GM12878 (cell line): ENCODE measurements at regions not wholly inside any gene's neighbourhood (a gene's known extent, or its start where the extent isn't known, plus 50 kb on each side); places are given as distances from the start of the nearest gene placed in this dataset.

Experiments
- ATAC-seq: fragments of 200-7000 bp; cut with Tn5 transposase; 3 replicates; pipeline ENCODE4 v1.9.1; 2020; ENCODE audit warnings: mild to moderate bottlenecking, moderate library complexity
- BruUV-seq: library from RNA; stranded (reverse); fragments of 400-500 nt; replicated peaks from 2 replicates; lab custom pipeline; 2021; lab: Mats Ljungman, UMichigan
- CTCF ChIA-PET: fragments of 300-600 bp; sonication (Branson Sonifier 250); formaldehyde crosslinking; extraction: SDS; loops from one replicate; lab custom pipeline; 2021; ENCODE audit warnings: inconsistent platforms; lab: Yijun Ruan, JAX
- POLR2A ChIA-PET: fragments of 350-600 bp; formaldehyde crosslinking; extraction: SDS; loops from one replicate; lab custom pipeline; 2021; ENCODE audit warnings: inconsistent platforms; lab: Charles Lee
- RAD21 ChIA-PET: fragments of 300-600 bp; sonication (Branson Sonifier 250); formaldehyde crosslinking; loops from one replicate; lab custom pipeline; 2023; ENCODE audit warnings: antibody characterized with exemption; ENCODE audit not compliant: unreplicated experiment; lab: Charles Lee
- SMC1A ChIA-PET: fragments of 300-600 bp; sonication (Branson Sonifier 250); formaldehyde crosslinking; loops from one replicate; lab custom pipeline; 2023; ENCODE audit not compliant: unreplicated experiment, uncharacterized antibody; lab: Charles Lee
- DNase-seq: peaks from one replicate; pipeline ENCODE4 v3.0.0-alpha.2; 2011; ENCODE audit warnings: low read depth, low spot score
- FAIRE-seq: peaks from 3 replicates; lab custom pipeline; 2011; peaks lifted over from hg19 to GRCh38; lab: Jason Lieb, UNC
- H2AFZ ChIP-seq: 2 replicates; pipeline ENCODE4 v1.6.0; 2011; ENCODE audit warnings: low read depth, low read length, control low read depth; ENCODE audit not compliant: control insufficient read depth
- H3K27ac ChIP-seq: 2 replicates; pipeline ENCODE4 v1.5.1; 2011; ENCODE audit warnings: control low read depth; ENCODE audit not compliant: control insufficient read depth, insufficient read depth
- H3K27me3 ChIP-seq, 2 experiments: replicated peaks in 1 of 2; 2 replicates each; pipeline versions ENCODE4 v1.6.0 to v1.6.1; 2011; ENCODE audit warnings: low read length in 1 of 2; ENCODE audit not compliant: control insufficient read depth in 2 of 2, insufficient read depth in 2 of 2
- H3K36me3 ChIP-seq, 2 experiments: 2 replicates each; pipeline ENCODE4 v1.5.1; 2011; ENCODE audit warnings: low read length in 1 of 2; ENCODE audit not compliant: control insufficient read depth in 2 of 2, insufficient read depth in 2 of 2
- H3K4me1 ChIP-seq: 2 replicates; pipeline ENCODE4 v1.6.1; 2011; ENCODE audit warnings: mild to moderate bottlenecking, low read length, moderate library complexity, mixed read lengths; ENCODE audit not compliant: control insufficient read depth, insufficient read depth
- H3K4me2 ChIP-seq: 2 replicates; pipeline ENCODE4 v1.6.0; 2011; ENCODE audit warnings: control low read depth; ENCODE audit not compliant: control insufficient read depth, insufficient read depth
- H3K4me3 ChIP-seq: fragments of 200-600 bp; sonication (generic); 2 replicates; pipeline ENCODE4 v1.5.1; 2016
- H3K79me2 ChIP-seq: 2 replicates; pipeline ENCODE4 v1.6.0; 2011; ENCODE audit warnings: low read length; ENCODE audit not compliant: control insufficient read depth, insufficient read depth
- H3K9ac ChIP-seq: 2 replicates; pipeline ENCODE4 v1.8.0; 2011; ENCODE audit warnings: low read length, control low read depth, mixed read lengths; ENCODE audit not compliant: control insufficient read depth, insufficient read depth
- H3K9me3 ChIP-seq: replicated peaks from 3 replicates; pipeline ENCODE4 v1.5.1; 2011; ENCODE audit warnings: mild to moderate bottlenecking, low read length; ENCODE audit not compliant: control insufficient read depth, insufficient read depth
- H4K20me1 ChIP-seq: 2 replicates; pipeline ENCODE4 v1.6.0; 2011; ENCODE audit not compliant: control insufficient read depth, insufficient read depth
- BHLHE40 ChIP-seq, 2 experiments: fragments of 450-650 bp in 1 of 2; IDR thresholded peaks; 2 replicates each; pipeline ENCODE4 v1.6.1; 2011 to 2017; ENCODE audit warnings: low read depth in 2 of 2, borderline replicate concordance in 1 of 2, improper control_type of control experiment in 1 of 2, low read length in 1 of 2, mild to moderate bottlenecking in 1 of 2
- CBX3 ChIP-seq: fragments of 200-600 bp; sonication (generic); IDR thresholded peaks from 2 replicates; pipeline ENCODE4 v1.6.1; 2016; ENCODE audit warnings: low read depth, borderline replicate concordance
- CBX5 ChIP-seq: sonication (generic); IDR thresholded peaks from 2 replicates; pipeline ENCODE4 v1.6.1; 2016; ENCODE audit warnings: low read depth, moderate library complexity, mild to moderate bottlenecking, inconsistent platforms
- EGR1 ChIP-seq, 2 experiments: IDR thresholded peaks; 1 replicate in 1 of 2; 2 replicates in 1 of 2; pipeline ENCODE4 v1.6.1; 2011 to 2012; ENCODE audit warnings: low read depth in 2 of 2, low read length in 2 of 2, borderline replicate concordance in 1 of 2, mild to moderate bottlenecking in 1 of 2, moderate library complexity in 1 of 2
- GATAD2B ChIP-seq: fragments of 450-650 bp; conservative IDR thresholded peaks from 2 replicates; pipeline ENCODE4 v1.6.1; 2017; ENCODE audit warnings: low read depth, mild to moderate bottlenecking, moderate library complexity
- IKZF2 ChIP-seq, 2 experiments: fragments of 450-650 bp; IDR thresholded peaks; 2 replicates each; pipeline ENCODE4 v1.6.1; 2017; ENCODE audit warnings: mild to moderate bottlenecking in 2 of 2, moderate library complexity in 2 of 2
- JUNB ChIP-seq: IDR thresholded peaks from 2 replicates; pipeline ENCODE4 v1.6.1; 2016; ENCODE audit warnings: antibody characterized with exemption, mild to moderate bottlenecking
- KAT2A ChIP-seq: conservative IDR thresholded peaks from 2 replicates; pipeline ENCODE4 v1.6.1; 2011; ENCODE audit warnings: low read depth, low read length; ENCODE audit not compliant: control insufficient read depth
- MEF2A ChIP-seq: IDR thresholded peaks from 2 replicates; pipeline ENCODE4 v1.6.1; 2011; ENCODE audit warnings: low read depth, mild to moderate bottlenecking, low read length, moderate library complexity; ENCODE audit not compliant: insufficient read depth
- MLLT1 ChIP-seq: fragments of 450-650 bp; IDR thresholded peaks from 2 replicates; pipeline ENCODE4 v1.6.1; 2016; ENCODE audit warnings: mild to moderate bottlenecking
- NFYA ChIP-seq: IDR thresholded peaks from 2 replicates; pipeline ENCODE4 v1.6.1; 2011; ENCODE audit warnings: low read depth, mild to moderate bottlenecking, low read length, improper control_type of control experiment, borderline replicate concordance
- RAD51 ChIP-seq: fragments of 450-650 bp; IDR thresholded peaks from 2 replicates; pipeline ENCODE4 v1.6.1; 2016; ENCODE audit warnings: moderate library complexity, mild to moderate bottlenecking, inconsistent platforms
- RCOR1 ChIP-seq: conservative IDR thresholded peaks from 2 replicates; pipeline ENCODE4 v1.6.1; 2012; ENCODE audit warnings: low read depth, low read length, improper control_type of control experiment
- SRF ChIP-seq, 2 experiments: IDR thresholded peaks; 2 replicates each; pipeline ENCODE4 v1.6.1; 2011; ENCODE audit warnings: low read depth in 2 of 2, low read length in 2 of 2, mild to moderate bottlenecking in 1 of 2, moderate library complexity in 1 of 2
- STAT1 ChIP-seq: fragments of 450-650 bp; conservative IDR thresholded peaks from 2 replicates; pipeline ENCODE4 v1.6.1; 2014; ENCODE audit warnings: antibody characterized with exemption, mild to moderate bottlenecking
- TAF1 ChIP-seq: IDR thresholded peaks from 2 replicates; pipeline ENCODE4 v1.6.1; 2011; ENCODE audit warnings: mild to moderate bottlenecking, low read depth, low read length, borderline replicate concordance
- TBL1XR1 ChIP-seq: IDR thresholded peaks from 2 replicates; pipeline ENCODE4 v1.6.1; 2012; ENCODE audit warnings: low read depth, low read length, improper control_type of control experiment
- ZBTB4 ChIP-seq: fragments of 450-650 bp; formaldehyde crosslinking; IDR thresholded peaks from 2 replicates; pipeline ENCODE4 v1.4.0; 2022; ENCODE audit warnings: mild to moderate bottlenecking, moderate library complexity
- ZNF207 ChIP-seq: fragments of 450-650 bp; IDR thresholded peaks from 2 replicates; pipeline ENCODE4 v1.6.1; 2014; ENCODE audit warnings: antibody characterized with exemption, mild to moderate bottlenecking, borderline replicate concordance
- ZNF274 ChIP-seq: IDR thresholded peaks from one replicate; pipeline ENCODE4 v1.8.0; 2011; ENCODE audit not compliant: insufficient read length, insufficient read depth
- WGBS: methylation state at CpG from one replicate; pipeline ENCODE4 v1.1.6; 2016; ENCODE audit warnings: low lambda C conversion rate; ENCODE audit not compliant: insufficient replicate concordance, insufficient coverage; ENCODE audit errors: missing lambda C conversion rate; 5-methylcytosine and 5-hydroxymethylcytosine counted together
- in situ Hi-C: fragments of 300-500 bp; cut with MboI; formaldehyde crosslinking; loops from 9 replicates; pipeline ENCODE4 v1.14.3; 2018; ENCODE audit warnings: mixed read lengths
- intact Hi-C: fragments of 100-400 bp; cut with micrococcal nuclease; formaldehyde crosslinking; loops from one replicate; pipeline ENCODE4 v1.14.2; 2022; ENCODE audit not compliant: unreplicated experiment

- no peak for TF ChIP-seq RAD51
- no peak for TF ChIP-seq EGR1 (IDR thresholded peaks at IDR 0.05; ENCODE audit: borderline replicate concordance in 1 of 2, low read depth in 2 of 2, low read length in 2 of 2)
Observed at GRCh38 chr14:71713451-71713850, 218.8 kb upstream of the RGS6 start (continued).

- WGBS: 100% methylated on average over 1 of the region's 1 CpG
- intact Hi-C loops (no loop called here), in situ Hi-C loops (no loop called here)
- Histone ChIP-seq H3K79me2 (no peaks in the 10 kb centered on the region), H3K36me3 (peaks cover 7 to 10% of the 10 kb centered on the region in 2 experiments), H3K9ac (no peak overlapping the region), H3K27me3 (no peaks in the 10 kb centered on the region), H4K20me1 (no peaks in the 10 kb centered on the region), H3K9me3 (no peaks in the 10 kb centered on the region), H3K27ac (no peak overlapping the region), H3K4me1 (no peaks in the 10 kb centered on the region), H2AFZ (no peak overlapping the region), H3K4me3 (no peak overlapping the region), H3K4me2 (no peak overlapping the region)
- FAIRE-seq: no peak
- ATAC-seq: no peak
- ChIA-PET CTCF (interaction anchor here (0.5 to 1.6 kb wide), 4 partner anchors 39 to 548 kb away, joined by 3 to 4 read pairs (median 4); no protein-coding TSS in a partner anchor), POLR2A (no interaction called here), RAD21 (no interaction called here), SMC1A (interaction anchor here (0.7 to 1.0 kb wide), 3 partner anchors 56 to 572 kb away, joined by 3 to 4 read pairs (median 3); no protein-coding TSS in a partner anchor)
- BruUV-seq: no TSS peak
- DNase-seq: no peak
- TF ChIP-seq BHLHE40 (IDR thresholded peaks at IDR 0.05; ENCODE audit: borderline replicate concordance in 1 of 2, low read depth in 2 of 2, low read length in 1 of 2): no peak
- TF ChIP-seq GATAD2B: no peak
- no peak for TF ChIP-seq TBL1XR1
- TF ChIP-seq STAT1: no peak
- TF ChIP-seq MEF2A: no peak
- no peak for TF ChIP-seq ZNF274
- TF ChIP-seq TAF1: no peak
- no peak for TF ChIP-seq CBX5
- no peak for TF ChIP-seq NFYA
- no peak for TF ChIP-seq ZNF207
- TF ChIP-seq CBX3: no peak
- TF ChIP-seq KAT2A: no peak
- TF ChIP-seq ZBTB4 (CRISPR knock-in tag): no peak
- no peak for TF ChIP-seq MLLT1
- no peak for TF ChIP-seq SRF (IDR thresholded peaks at IDR 0.05; ENCODE audit: low read depth in 2 of 2, low read length in 2 of 2)
- no peak for TF ChIP-seq RCOR1
- no peak for TF ChIP-seq IKZF2 (IDR thresholded peaks at IDR 0.05)
- no peak for TF ChIP-seq JUNB
Observed at GRCh38 chr14:71714225-71714624, 218.0 kb upstream of the RGS6 start.
